PC-3 (cell line): ENCODE measurements at regions not wholly inside any gene's neighbourhood (a gene's known extent, or its start where the extent isn't known, plus 50 kb on each side); places are given as distances from the start of the nearest gene placed in this dataset.

Experiments
- CTCF ChIP-seq: fragments of 300-600 bp; sonication (generic); conservative IDR thresholded peaks from 2 replicates; pipeline ENCODE4 v1.5.1; 2017; ENCODE audit warnings: antibody characterized with exemption, low read depth, mild to moderate bottlenecking, low read length
- EZH2 ChIP-seq: fragments of 300-600 bp; sonication (generic); IDR thresholded peaks from one replicate; pipeline ENCODE4 v1.6.1; 2017; ENCODE audit warnings: antibody characterized with exemption, mild to moderate bottlenecking, low read length; ENCODE audit not compliant: unreplicated experiment
- EZH2phosphoT487 ChIP-seq: fragments of 300-600 bp; sonication (generic); IDR thresholded peaks from 2 replicates; pipeline ENCODE4 v1.6.1; 2018; ENCODE audit warnings: mild to moderate bottlenecking, antibody characterized with exemption, low read length, borderline replicate concordance

- no peak for TF ChIP-seq CTCF
- TF ChIP-seq EZH2: no peak
- TF ChIP-seq EZH2phosphoT487: no peak
These were observed 68.1 kb upstream of the SULT1C3 start for GRCh38 chr2:108171657-108172056.
